SHP77 treated with DMSO at 0.1 percent for 48 hours (cell line): ENCODE measurements at regions not wholly inside any gene's neighbourhood (a gene's known extent, or its start where the extent isn't known, plus 50 kb on each side); places are given as distances from the start of the nearest gene placed in this dataset.

Experiments used
- DNase-seq: peaks from one replicate; lab custom pipeline; 2025; lab: John Stamatoyannopoulos, UW

- DNase-seq = no peak
Measured at GRCh38 chr1:199283794-199284193, 645.0 kb downstream of the PTPRC start.

GRCh38 chr1:199287206-199287605 lies 648.4 kb downstream of the PTPRC start:
- DNase-seq = no peak

GRCh38 chr1:199287647-199288046 lies 648.8 kb downstream of the PTPRC start:
- no peak for DNase-seq

- DNase-seq = no peak
Measured at GRCh38 chr1:199290186-199290585, 651.3 kb downstream of the PTPRC start.

- DNase-seq = no peak
Measured at GRCh38 chr1:199291022-199291740, 652.3 kb downstream of the PTPRC start.

- no peak for DNase-seq
Measured at GRCh38 chr1:199292896-199293295, 654.1 kb downstream of the PTPRC start.

GRCh38 chr1:199295107-199295506 lies 656.3 kb downstream of the PTPRC start:
- DNase-seq = no peak

GRCh38 chr1:199297174-199297573 lies 658.3 kb downstream of the PTPRC start:
- no peak for DNase-seq

- DNase-seq = no peak
Measured at GRCh38 chr1:199297887-199298286, 659.0 kb downstream of the PTPRC start.

GRCh38 chr1:199298825-199299224 lies 660.0 kb downstream of the PTPRC start:
- DNase-seq = no peak

- no peak for DNase-seq
Measured at GRCh38 chr1:199301472-199302217, 662.8 kb downstream of the PTPRC start.

GRCh38 chr1:199302554-199302953 lies 663.7 kb downstream of the PTPRC start:
- DNase-seq = no peak

- no peak for DNase-seq
Measured at GRCh38 chr1:199303035-199303434, 664.2 kb downstream of the PTPRC start.

GRCh38 chr1:199305053-199305452 lies 666.2 kb downstream of the PTPRC start:
- no peak for DNase-seq

- no peak for DNase-seq
Measured at GRCh38 chr1:199307496-199308264, 668.8 kb downstream of the PTPRC start.

GRCh38 chr1:199308349-199308846 lies 669.6 kb downstream of the PTPRC start:
- DNase-seq = no peak

- no peak for DNase-seq
Measured at GRCh38 chr1:199310708-199311107, 671.9 kb downstream of the PTPRC start.

- no peak for DNase-seq
Measured at GRCh38 chr1:199311478-199312262, 672.8 kb downstream of the PTPRC start.

GRCh38 chr1:199312626-199313025 lies 673.8 kb downstream of the PTPRC start:
- no peak for DNase-seq

GRCh38 chr1:199313444-199313843 lies 674.6 kb downstream of the PTPRC start:
- DNase-seq = no peak

GRCh38 chr1:199319341-199319740 lies 680.5 kb downstream of the PTPRC start:
- no peak for DNase-seq

GRCh38 chr1:199322278-199322677 lies 683.4 kb downstream of the PTPRC start:
- DNase-seq = no peak
